Skin epidermis (tissue), 12 donors: ENCODE measurements at regions not wholly inside any gene's neighbourhood (a gene's known extent, or its start where the extent isn't known, plus 50 kb on each side); places are given as distances from the start of the nearest gene placed in this dataset.

Experiments
- H3K27ac ChIP-seq, 21 experiments: fragments of 200-600 bp; sonication (generic) in 11 of 21; one replicate each; pipeline ENCODE4 v1.5.0; 2020; ENCODE audit warnings: mild to moderate bottlenecking in 3 of 21, inconsistent platforms in 2 of 21, moderate library complexity in 2 of 21
- H3K4me3 ChIP-seq, 7 experiments: fragments of 200-600 bp; sonication (generic) in 2 of 7; one replicate each; pipeline ENCODE4 v1.5.0; 2020; ENCODE audit warnings: inconsistent platforms in 2 of 7, mild to moderate bottlenecking in 2 of 7, moderate library complexity in 1 of 7

DNA sequence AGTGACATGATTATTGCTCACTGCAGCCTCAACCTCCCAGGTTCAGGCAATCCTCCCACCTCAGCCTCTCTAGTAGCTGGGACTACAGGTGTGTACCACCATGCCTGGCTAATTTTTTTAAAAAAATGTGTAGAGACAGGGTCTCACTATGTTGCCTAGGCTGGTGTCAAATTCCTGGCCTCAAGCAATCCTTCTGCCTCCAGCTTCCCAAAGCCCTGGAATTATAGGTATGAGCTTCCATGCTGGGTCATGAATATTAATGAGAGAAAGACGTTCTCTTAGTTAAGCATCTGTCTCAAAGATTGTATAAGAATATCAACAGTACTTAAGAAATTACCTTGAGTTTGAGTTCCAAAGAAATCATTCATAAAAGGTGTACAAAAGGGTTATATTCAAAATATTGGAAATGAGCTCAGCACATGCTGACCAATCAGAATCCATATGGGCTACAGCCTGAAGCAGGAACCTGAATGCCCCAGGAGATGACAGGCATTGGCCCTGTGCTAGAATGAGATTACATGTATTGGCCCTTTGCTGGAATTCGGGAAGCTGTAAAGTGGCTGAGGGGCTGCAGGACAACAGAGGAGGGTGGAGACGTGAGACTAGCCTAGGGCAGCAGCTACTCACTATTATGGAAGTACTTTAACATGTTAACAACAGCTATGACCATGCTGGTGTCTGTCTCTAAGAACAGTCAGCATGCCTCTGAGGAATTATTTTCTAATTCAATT is 157.0 kb upstream of the CPNE8 start:
- Histone ChIP-seq H3K4me3 (no peak overlapping the region), H3K27ac (no peak overlapping the region)

DNA sequence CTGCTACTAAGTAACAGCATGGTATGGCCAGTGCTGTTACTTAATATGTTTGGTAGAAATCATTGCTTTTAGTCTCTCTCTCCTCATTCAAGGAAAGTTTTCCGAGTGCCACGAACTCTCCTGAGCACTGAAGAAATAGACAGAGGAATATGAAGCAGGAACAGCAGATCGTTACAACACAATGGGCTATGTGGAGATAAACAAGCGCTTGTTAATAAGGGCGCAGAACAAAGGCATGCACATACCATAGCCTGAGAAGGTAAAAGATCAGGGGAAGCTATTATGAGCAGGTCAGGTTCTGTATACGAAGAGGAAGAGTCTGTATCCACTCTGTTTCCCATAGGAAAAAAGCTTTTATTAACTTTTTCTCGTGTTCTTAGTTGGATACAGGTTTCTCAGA is 156.2 kb upstream of the CPNE8 start:
- no peak overlapping the region for H3K4me3 ChIP-seq
- no peak overlapping the region for H3K27ac ChIP-seq

DNA sequence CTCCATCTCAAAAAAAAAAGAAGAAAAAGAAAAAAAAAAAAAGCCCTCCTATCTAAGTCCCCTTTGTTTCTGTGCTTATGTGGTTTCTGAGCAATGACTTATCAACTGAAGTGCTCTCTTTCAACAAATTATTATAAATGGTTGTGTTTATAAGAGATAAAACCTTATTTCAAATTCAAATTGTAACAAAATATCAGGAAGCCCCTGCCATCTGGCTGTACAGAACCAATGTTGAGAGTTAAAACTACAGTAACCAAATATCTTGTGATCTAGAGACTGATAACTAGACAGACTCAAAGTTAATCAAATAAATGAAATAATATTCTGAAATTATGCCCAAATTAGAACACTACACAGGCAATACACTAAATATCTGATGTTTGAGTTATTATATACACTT is 143.0 kb upstream of the CPNE8 start:
- Histone ChIP-seq H3K4me3 (no peak overlapping the region), H3K27ac (no peak overlapping the region)

DNA sequence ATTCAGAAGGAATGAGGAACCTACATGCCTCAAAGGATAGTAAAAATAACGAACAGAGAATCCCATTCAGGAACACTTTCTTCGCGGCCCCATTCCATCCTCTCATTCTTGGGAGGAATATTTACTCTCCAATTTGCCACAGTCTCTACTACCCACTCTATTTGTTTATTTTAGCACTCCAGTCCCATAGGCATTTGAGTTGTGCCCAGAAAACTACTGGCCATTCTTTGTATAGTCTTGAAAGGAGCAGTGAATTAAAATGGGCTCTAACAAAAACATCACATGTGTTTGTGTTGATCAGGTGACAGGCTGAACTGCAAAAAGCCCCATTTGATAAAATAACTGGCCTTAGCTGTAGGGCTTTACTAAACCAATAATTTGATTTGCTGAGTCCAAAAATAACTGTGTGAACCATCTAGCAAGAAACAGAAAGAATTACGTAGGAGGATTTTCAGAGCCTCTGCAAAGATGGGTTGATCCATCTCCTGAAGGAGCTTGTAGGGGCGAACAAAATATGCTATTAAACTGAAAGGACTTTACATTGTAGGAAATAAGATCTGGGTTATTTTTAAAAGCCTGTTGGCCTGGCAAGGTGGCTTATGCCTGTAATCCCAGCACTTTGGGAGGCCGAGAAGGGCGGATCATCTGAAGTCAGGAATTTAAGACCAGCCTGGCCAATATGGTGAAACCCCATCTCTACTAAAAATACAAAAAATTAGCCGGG is 142.3 kb upstream of the CPNE8 start:
- no peak overlapping the region for H3K27ac ChIP-seq
- no peak overlapping the region for H3K4me3 ChIP-seq

DNA sequence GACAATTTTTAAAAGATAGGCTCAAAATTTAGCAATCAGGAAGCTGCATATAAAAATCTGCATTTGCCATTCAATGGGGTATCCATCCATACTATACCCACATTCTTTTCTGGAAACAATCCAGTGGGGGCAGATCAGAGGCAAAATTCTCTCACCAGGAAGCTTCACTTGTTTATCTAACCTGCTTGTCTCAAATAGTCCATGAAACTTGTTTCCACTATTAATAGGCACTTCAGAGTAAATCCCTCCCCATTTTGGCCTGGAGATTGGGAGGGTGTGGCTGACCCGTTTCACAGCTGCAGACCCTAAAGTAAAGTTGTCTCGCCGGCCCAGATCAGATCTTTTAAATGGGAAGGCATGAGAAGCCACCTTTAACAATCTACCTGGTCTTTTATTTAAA is 139.4 kb upstream of the CPNE8 start:
- Histone ChIP-seq H3K4me3 (no peak overlapping the region), H3K27ac (no peak overlapping the region)

DNA sequence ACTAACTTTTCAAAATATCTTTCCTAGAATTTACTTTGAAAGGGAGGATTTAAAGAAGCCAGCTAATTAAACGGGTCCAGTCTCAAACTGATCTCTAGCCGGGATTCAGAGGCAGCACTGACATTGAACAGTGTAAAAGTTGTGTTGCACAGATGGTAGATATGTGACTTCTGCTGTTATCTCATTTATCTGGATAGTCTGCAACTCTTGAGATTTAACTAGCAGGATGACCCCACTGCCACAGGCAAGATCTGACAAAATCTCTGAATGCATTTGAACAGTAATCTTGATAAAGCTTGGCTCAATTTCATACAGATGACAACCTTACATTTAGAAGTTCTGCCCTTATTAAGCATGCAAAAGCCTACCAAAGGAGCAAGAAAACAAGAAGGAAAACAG is 138.0 kb upstream of the CPNE8 start:
- no peak overlapping the region for H3K27ac ChIP-seq
- H3K4me3 ChIP-seq, result no peak overlapping the region

DNA sequence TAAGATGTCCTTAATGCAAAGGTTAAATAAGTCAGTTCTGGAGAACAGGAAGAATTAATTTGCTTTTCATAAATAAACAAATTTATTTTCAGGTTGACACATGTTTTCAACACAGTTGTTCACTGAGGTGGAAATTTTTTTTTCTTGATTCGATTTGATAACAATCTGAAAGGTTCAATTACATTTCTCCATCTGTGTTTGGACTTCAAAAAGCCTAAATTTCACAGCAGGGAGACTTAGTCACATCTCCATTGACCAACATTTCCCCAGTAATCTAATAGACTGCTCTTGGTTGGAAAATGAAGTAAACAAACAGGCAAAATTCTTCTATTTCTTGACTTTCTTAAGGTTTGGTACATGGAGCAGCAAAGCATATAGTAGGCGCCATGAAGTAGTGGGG is 134.9 kb upstream of the CPNE8 start:
- H3K27ac ChIP-seq, result no peak overlapping the region
- no peak overlapping the region for H3K4me3 ChIP-seq

DNA sequence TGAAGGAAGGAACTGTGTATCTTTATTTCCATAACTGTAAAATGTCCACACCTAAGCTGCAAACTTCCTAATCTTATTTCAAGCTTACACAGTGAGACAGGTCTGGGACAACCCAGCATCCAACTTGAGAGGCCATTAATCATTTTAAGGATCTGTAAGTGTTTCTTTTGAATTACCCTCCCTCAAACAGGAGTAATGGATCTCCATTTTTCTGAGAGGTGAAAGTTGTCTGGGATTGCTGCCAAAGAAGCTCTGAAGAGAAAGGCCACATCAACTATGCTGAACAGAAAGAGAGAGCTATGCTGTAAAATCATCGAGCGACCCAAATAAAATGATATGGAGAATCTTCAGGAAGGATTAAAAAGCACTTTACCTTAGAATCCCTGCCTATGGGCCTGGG is 131.7 kb upstream of the CPNE8 start:
- Histone ChIP-seq H3K27ac (no peak overlapping the region), H3K4me3 (no peak overlapping the region)

DNA sequence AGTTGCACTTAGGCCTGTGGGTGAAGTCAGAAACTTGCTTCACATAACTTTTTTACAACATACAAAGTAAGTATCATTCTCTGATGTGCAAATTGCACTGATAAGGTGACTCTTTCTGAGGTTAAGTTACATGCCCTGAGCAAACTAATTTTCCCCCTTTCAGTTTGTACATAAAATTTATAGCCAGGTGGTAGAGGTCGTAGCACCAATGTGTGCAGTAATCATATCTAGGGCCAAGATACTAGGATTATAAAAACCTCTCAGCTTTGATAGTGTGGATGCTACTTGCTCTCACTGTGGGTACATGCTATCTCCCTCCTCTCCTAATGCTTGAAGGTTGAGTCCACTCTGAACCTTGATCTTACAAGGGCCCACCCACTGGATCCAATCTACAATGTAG is 130.7 kb upstream of the CPNE8 start:
- Histone ChIP-seq H3K27ac (no peak overlapping the region), H3K4me3 (no peak overlapping the region)

DNA sequence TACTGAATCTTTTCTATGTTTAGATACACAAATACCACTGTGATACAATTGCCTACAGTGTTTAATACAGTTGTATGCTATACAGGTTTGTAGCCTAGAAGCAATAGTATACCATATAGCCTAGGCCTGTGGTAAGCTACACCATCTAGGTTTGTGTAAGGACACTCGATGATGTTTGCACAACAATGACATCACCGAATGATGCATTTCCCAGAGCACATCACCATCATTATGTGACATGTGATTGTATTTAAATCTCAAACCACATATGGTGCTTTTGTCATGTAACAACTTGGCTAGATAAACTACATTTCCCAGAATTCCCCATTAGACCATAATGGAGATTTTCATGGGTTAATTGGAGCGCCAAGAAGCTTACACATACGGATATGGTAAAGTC is 128.4 kb upstream of the CPNE8 start:
- H3K4me3 ChIP-seq, result no peak overlapping the region
- H3K27ac ChIP-seq, result no peak overlapping the region

DNA sequence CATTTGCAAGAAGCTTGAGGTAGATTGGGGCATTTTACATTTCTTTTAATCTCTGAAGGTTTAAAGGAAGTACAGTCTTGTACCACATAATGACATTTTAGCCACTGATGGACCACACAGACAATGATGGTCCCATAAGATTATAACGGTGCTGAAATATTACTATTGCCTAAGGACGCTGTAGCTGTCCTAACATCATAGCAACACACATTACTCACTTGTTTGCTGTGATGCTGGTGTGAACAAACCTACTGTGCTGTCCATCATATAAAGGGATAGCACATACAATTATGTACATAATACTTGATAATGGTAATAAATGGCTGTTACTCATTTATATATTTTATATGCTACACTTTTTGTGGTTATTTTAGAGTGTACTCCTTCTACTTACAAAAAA is 127.1 kb upstream of the CPNE8 start:
- Histone ChIP-seq H3K4me3 (no peak overlapping the region), H3K27ac (no peak overlapping the region)

DNA sequence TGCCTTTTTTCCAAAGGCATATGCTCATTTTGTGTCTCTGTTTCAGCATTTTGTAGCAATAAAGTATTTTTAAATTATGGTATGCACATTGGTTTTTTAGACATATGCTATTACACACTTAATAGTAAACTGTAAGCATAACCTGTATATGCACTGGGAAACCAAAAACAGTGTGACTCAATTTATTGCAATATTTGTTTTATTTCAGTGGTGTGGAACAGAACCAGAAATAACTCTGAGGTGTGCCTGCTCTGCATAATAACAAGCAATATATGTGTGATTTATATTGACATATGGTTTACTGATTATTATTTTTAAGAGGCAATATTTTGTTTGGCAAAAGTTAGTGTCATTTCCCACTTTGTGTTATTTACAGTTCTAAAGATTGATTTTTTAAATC is 126.6 kb upstream of the CPNE8 start:
- Histone ChIP-seq H3K27ac (no peak overlapping the region), H3K4me3 (no peak overlapping the region)

DNA sequence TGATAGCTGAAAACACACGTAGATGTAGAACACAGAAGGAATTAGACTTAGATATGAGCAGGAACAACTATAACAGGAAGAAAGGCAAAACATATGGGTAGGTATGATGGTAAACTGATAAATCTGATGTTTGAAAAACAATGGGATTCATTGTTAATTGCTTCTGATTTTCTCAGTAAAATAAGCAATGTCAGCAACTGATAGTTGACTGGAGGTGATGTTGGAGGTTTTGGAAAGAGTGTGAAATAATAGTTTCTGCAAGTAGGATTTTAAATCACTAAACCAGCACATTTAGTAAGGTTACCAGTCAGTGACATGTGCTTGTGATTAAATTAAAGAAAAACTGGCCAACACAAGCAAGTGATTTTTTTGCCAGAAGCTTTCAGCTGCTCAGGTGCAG is 123.0 kb upstream of the CPNE8 start:
- Histone ChIP-seq H3K27ac (no peak overlapping the region), H3K4me3 (no peak overlapping the region)

DNA sequence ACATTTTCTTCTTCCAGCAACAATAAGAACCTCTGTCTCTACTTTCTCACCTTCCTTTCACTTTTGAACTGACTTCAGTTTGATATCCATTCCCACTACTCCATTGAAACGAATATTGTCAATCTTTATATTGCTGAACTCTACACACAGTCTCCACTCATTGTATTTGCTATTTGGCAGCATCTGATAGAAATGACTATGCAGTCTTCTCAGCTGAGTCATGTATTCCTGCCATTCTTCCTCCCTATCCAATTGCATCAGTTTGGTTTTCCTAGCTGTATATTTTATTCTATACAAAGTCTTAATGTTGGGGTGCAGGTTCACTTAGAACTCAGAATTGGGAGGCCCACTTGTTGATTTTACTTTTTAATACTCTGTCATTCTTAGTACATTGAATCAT is 107.5 kb upstream of the CPNE8 start:
- H3K27ac ChIP-seq, result no peak overlapping the region
- H3K4me3 ChIP-seq, result no peak overlapping the region

DNA sequence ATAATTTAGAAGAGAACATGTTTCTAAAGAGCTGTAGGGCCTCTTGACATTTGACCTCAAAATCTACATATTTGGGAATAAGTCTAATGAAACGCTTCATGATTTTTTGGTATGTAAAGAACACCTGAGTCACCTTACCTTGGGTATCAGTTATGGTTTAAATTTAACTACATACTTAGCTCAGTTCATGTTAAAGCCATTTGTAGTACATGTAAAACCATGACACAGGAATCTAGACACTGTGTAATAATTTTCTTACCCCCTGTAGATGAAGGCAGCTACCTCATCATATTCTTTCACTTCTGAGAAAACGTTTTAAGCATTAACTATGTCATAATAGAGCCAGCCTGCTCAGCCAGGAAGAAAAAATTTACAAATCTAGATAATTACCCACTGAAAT is 105.8 kb upstream of the CPNE8 start:
- H3K4me3 ChIP-seq, result no peak overlapping the region
- no peak overlapping the region for H3K27ac ChIP-seq

DNA sequence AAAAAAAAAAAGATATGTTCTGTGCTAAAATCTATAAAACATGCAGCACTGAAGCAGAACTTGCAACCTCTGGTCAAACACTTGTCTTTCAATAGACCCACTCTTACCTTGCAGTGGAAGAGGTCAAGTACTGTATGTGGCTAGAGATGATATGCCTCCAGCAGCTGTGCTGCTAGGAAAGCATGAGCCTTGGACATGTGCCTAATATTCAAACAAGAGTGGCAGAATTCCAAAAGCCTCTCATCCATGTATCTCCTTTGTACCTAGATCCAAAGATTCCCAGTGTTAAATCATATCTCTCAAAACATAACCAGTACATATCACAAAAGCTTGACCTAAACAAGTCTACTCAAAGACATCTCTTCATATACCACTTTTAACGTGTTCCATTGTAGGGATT is 105.0 kb upstream of the CPNE8 start:
- no peak overlapping the region for H3K27ac ChIP-seq
- H3K4me3 ChIP-seq, result no peak overlapping the region

DNA sequence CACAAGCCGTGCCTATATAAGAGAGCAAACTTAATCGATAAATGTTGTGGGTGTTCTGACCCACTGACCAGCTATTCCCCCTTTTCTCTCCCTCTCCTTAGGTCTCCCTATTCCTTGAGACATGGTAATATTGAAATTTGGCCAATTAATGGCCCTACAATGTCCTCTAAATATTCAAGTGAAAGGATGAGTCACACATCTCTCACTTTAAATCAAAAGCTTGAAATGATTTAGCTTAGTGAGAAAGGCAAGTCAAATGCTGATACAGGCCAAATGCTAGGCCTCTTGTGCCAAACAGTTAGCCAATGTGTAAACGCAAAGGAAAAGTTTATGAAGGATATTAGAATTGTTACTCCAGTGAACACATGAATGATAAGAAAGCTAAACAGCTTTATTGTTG is 102.2 kb upstream of the CPNE8 start:
- no peak overlapping the region for H3K27ac ChIP-seq
- H3K4me3 ChIP-seq, result no peak overlapping the region

DNA sequence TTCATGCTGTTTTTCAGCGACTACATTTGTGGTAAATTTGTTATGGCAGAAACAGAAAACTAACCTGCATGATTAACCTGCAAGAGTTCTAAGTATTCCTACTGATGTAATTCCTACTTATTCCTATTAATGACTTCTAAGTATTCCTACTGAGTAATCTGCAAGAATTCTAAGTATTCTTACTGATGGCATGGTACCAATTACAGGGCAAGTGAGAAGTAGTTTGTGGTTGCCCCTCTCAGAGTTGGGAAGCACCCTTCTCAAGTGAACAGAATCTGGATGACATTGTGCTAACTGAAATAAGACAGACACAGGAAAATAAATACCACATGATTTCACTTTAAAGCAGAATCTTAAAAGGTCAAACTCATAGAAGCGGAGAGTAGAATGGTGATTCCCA is 100.9 kb upstream of the CPNE8 start:
- Histone ChIP-seq H3K4me3 (no peak overlapping the region), H3K27ac (no peak overlapping the region)

DNA sequence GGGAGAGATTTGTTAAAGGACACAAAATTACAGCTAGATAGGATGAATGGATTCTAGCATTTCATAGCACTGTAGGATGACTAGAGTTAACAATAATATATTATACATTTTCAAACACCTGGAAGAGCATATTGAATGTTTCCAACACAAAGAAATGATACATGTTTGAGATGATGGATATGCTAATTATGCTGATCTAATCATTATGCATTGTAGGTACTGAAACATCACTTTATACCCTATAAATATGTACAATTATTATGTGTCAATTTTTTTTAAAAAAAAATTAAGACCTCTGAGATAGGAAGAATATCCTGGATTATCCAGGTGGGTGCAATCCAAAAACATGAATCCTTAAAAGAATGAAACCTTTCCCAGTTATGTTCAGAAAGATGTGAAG is 100.3 kb upstream of the CPNE8 start:
- Histone ChIP-seq H3K4me3 (no peak overlapping the region), H3K27ac (no peak overlapping the region)

DNA sequence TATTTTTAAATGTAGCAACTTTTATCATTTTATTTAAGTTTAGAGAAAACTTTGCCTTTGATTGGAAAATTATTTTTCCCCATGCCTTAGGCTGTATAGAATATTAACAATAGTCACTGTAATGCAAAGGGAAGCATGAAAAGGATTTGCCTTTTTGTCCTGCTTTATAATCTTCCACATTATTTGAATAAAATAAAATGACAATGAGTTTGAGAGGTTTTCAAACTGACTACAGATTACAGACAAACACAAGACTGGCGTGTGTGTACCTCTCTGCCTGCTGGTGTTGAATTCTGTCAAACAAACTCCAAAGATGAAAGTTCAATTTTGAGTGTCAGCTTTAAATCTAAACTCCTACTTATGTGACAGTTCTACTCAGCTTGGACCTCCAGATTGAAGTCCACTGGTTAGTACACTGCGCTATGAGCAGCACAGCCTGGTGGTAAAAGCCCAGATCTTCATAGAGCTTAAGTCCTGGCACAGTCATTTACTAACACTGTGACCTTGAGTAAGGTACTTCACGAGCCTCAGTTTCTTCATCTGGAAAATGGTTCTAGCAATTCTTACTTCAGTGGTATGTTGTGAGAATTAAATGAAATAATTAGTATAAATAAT is 98.3 kb upstream of the CPNE8 start:
- no peak overlapping the region for H3K27ac ChIP-seq
- H3K4me3 ChIP-seq, result no peak overlapping the region

DNA sequence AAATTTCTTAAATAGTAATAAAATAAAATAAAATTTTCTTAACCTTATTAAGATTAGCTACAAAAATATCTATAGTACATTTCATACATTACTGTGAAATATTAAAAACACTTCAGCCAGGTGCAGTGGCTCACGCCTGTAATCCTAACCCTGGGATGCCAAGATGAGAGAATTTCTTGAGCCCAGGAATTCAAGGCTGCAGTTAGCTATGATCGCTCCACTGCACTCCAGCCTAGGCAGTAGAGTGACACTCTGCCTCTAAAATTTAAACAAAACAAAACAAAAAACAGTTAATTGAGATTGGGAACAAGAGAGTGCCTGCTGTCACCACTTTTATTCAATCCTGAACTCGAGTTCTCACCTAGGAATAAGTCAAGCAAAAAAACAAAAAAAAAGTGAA is 95.0 kb upstream of the CPNE8 start:
- H3K4me3 ChIP-seq, result no peak overlapping the region
- no peak overlapping the region for H3K27ac ChIP-seq
